MM.1S (cell line): ENCODE measurements at regions not wholly inside any gene's neighbourhood (a gene's known extent, or its start where the extent isn't known, plus 50 kb on each side); places are given as distances from the start of the nearest gene placed in this dataset.

Experiments
- CTCF ChIP-seq: fragments of 300-600 bp; sonication (generic); IDR thresholded peaks from 2 replicates; pipeline ENCODE4 v1.5.1; 2016; ENCODE audit warnings: antibody characterized with exemption, low read length, mixed read lengths
- EZH2phosphoT487 ChIP-seq: fragments of 300-600 bp; sonication (generic); IDR thresholded peaks from 2 replicates; pipeline ENCODE4 v1.6.1; 2018; ENCODE audit warnings: antibody characterized with exemption, low read length

GRCh38 chr3:127134466-127134865, 58.5 kb upstream of the PRR23E start:
- no peak for TF ChIP-seq CTCF
- no peak for TF ChIP-seq EZH2phosphoT487
